ENCODE measurements at regions not wholly inside any gene's neighbourhood (a gene's known extent, or its start where the extent isn't known, plus 50 kb on each side); places are given as distances from the start of the nearest gene placed in this dataset.

- no peak overlapping the region for H3K4me3 ChIP-seq (ENCODE audit: low read depth, low read length)
- in situ Hi-C loops (cut with HindIII; ENCODE audit: low sequenced_read_pairs): no loop called here
- DNase-seq (ENCODE audit: low read depth, low spot score): no peak
Measured at GRCh38 chr6:87806635-87807034, 104.6 kb upstream of the AKIRIN2 start.

GRCh38 chr6:87806099-87806498 is 104.1 kb upstream of the AKIRIN2 start:
- in situ Hi-C loops (cut with HindIII; ENCODE audit: low sequenced_read_pairs): no loop called here
- no peak overlapping the region for H3K4me3 ChIP-seq (ENCODE audit: low read depth, low read length)
- no peak for TF ChIP-seq CTCF (IDR thresholded peaks at IDR 0.05; ENCODE audit: low read depth, low read length)
- no peak for DNase-seq (ENCODE audit: low read depth, low spot score)

More at GRCh38 chr6:87806635-87807034, 104.6 kb upstream of the AKIRIN2 start:
- TF ChIP-seq CTCF (IDR thresholded peaks at IDR 0.05; ENCODE audit: low read depth, low read length): no peak

- H3K4me3 ChIP-seq (ENCODE audit: low read depth, low read length): no peak overlapping the region
- no peak for TF ChIP-seq CTCF (IDR thresholded peaks at IDR 0.05; ENCODE audit: low read depth, low read length)
- in situ Hi-C loops (cut with HindIII; ENCODE audit: low sequenced_read_pairs): no loop called here
- no peak for DNase-seq (ENCODE audit: low read depth, low spot score)
Measured at GRCh38 chr6:87803791-87804190, 101.8 kb upstream of the AKIRIN2 start.

- DNase-seq (ENCODE audit: low read depth, low spot score): no peak
- no peak for TF ChIP-seq CTCF (IDR thresholded peaks at IDR 0.05; ENCODE audit: low read depth, low read length)
- no peak overlapping the region for H3K4me3 ChIP-seq (ENCODE audit: low read depth, low read length)
- in situ Hi-C loops (cut with HindIII; ENCODE audit: low sequenced_read_pairs): no loop called here
Measured at GRCh38 chr6:87799651-87800050, 97.6 kb upstream of the AKIRIN2 start.

- no peak overlapping the region for H3K4me3 ChIP-seq (ENCODE audit: low read depth, low read length)
- in situ Hi-C loops (cut with HindIII; ENCODE audit: low sequenced_read_pairs): no loop called here
- no peak for TF ChIP-seq CTCF (IDR thresholded peaks at IDR 0.05; ENCODE audit: low read depth, low read length)
- DNase-seq (ENCODE audit: low read depth, low spot score): no peak
Measured at GRCh38 chr6:87798393-87799278, 96.6 kb upstream of the AKIRIN2 start.

GRCh38 chr6:87794922-87795885 is 93.2 kb upstream of the AKIRIN2 start:
- DNase-seq (ENCODE audit: low read depth, low spot score): no peak
- H3K4me3 ChIP-seq (ENCODE audit: low read depth, low read length): no peak overlapping the region
- in situ Hi-C loops (cut with HindIII; ENCODE audit: low sequenced_read_pairs): no loop called here
- TF ChIP-seq CTCF (IDR thresholded peaks at IDR 0.05; ENCODE audit: low read depth, low read length): no peak

Measured in astrocyte of the spinal cord (primary cell).